HG03378 (cell line): ENCODE measurements at regions not wholly inside any gene's neighbourhood (a gene's known extent, or its start where the extent isn't known, plus 50 kb on each side); places are given as distances from the start of the nearest gene placed in this dataset.

Source experiments
- ATAC-seq: cut with Tn5 transposase; IDR thresholded peaks from one replicate; pipeline ENCODE4 v1.9.1; 2021; ENCODE audit warnings: mild to moderate bottlenecking, moderate library complexity; ENCODE audit not compliant: unreplicated experiment

DNA sequence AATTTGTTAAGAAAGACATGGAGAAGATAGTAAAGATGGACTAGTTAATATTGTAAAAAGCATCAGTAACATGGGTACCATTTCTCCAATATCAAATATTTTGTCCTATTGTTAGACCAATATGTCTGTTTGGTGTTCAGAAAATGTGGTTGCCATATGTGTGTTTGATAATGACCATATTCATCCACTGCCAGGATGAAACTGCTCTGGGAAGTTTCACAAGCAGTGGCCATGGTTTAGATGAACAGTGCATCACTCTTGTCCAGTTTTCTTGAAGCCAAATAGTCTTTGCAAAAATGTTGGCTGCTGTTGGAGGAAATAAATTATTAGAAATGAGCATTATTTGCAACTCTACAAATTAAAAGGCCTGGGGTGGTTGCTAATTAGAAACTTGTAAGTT is 333.8 kb downstream of the NUF2 start:
- ATAC-seq = no peak

DNA sequence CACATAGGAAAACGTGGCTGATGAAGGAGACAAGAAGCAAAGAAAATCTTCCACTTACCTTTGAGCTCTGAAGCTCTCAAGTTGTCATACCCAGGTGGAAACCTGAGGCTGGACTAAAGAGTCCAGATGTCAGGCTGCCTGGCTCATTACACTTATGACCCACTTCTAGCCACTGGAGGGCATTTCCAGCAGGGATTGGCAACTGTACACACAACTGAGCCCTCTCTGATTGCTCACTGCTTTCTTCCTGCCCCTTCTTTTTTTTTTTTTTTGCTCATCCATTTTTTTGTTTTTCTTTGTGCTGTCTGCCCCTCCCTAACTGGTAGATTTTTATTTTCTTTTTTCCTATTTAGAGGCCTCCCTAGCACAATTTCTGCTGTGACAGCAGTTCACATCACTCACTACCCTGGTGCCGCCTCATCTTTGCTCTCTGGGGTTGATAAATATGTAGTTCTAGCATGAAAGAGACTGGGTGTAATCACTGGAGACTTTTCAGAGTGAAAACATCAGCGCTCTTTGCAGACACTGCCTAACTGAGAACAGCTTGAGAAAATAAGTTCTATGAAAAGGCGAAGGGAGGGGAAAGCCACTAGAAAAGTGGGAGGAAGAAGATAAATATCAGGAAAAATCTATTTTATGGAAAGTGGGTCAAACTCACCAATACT is 334.5 kb downstream of the NUF2 start:
- no peak for ATAC-seq

DNA sequence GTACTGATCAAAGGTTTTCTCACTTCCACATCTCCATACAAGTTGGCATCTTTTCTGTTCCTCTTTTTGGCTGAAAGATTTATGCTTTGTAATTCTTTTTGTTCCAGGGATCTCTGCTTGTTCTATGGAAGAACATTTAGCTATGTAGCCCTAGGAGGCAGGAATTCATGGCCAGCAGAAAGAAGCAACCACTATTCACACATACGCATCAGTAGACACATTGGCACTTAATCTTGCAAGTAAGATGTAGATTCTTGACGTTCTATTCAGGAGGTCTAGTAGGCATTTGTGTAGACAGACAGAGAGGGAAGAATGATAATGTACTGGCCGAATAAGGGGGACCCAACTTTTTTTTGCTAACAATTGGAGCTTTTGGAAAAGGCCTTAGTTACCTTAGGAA is 336.0 kb downstream of the NUF2 start:
- ATAC-seq = no peak

DNA sequence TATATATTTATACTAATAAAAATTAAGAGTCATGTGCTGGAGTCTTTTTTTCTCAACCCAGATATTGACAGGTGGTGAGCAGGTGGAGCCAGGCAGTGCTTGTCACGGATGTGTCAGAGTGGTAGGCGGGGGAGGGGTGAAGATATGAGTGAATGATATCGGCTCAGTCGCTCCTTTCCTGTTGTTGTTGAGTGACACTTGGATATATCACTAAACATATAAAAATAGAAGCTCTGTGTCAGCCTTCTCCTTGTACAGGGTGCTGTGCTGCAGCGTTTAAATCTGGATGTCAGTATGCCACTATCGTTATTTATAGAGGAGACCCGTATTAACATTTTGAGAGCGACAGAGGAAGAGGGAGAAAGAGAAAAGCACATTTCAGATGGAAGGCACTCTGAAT is 339.6 kb downstream of the NUF2 start:
- ATAC-seq = no peak

DNA sequence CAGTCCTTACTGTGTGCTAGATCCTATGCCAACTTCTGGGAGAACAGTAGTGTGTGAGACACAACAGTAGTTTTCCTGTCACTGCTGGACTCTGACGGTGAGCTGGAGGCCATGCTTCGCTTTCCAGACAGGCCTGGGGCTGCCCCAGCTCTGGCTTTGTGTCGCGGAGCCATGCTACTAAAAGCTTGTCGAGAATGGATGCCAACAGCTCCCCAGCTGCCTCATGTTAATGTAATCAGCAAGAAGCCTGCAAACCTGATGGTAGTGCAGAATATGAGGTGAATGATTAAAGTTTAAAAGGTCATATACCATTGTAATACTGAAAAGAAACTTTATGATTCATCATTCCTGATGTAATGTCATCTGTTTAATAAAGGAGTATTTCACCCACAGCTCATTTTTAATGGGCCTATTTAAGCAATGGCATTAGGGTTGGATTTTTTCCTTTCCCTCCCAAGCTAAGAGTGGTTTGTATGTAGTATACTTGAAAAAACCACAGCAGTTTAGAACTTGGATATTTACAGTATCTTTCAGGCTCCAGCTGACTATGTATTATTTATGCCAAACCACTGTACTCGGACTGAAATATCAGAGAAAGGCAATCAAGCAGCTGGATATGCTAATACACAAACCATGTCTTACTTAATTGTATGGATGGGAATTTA is 343.0 kb downstream of the NUF2 start:
- ATAC-seq = no peak

DNA sequence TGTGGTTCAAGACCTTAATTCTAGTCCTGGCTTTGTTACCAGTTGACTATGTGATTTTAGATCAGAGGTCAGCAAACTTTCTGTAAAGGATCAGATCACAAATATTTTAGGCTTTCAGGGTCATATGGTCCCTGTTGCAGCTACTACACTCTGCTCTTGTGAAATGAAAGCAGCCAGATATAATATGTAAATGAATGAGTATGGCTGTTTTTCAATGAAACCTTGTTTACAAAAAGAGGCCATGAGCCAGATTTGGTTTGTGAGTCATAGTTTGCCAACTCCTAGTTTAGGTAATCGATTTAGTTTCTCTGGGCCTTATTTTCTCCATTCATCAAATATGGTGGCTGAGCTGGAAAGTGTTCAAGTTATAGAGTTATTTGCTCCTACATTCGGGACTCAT is 346.7 kb downstream of the NUF2 start:
- ATAC-seq = no peak

DNA sequence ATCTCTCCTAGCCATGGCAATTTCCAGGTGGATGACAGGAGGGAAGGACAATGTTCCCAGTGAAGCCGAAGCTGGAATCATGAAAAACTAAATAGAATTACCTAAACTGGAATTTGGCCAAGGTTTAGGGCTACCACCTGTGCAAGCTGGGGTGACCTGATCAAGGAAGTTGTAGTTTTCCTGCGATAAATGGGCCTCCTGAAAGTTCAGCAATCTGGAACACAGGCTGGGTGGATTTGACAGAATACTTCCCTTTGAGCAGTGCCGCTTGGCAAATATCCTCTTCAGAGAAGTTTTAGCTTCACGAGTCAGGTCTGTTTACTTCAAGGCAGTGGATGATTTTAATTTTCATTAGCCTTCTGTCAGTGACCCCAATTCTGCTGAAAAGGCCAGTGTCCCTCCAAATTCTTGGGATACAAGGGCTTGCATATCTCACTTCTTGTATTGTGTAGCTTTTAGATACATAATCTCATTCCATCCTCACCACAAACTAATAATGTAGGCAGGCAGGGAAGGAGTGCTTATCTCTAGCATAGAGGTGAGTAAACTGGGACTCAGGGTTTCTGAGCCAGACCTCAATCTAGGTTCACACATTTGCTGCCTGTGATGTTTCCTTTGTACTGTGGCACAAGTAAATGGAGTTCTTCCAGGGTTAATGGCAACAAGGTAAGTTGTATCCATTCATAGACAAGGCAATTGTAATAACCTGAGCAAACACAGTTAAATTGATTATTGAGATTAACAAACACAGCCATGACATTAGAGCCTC is 349.4 kb downstream of the NUF2 start:
- ATAC-seq = no peak

DNA sequence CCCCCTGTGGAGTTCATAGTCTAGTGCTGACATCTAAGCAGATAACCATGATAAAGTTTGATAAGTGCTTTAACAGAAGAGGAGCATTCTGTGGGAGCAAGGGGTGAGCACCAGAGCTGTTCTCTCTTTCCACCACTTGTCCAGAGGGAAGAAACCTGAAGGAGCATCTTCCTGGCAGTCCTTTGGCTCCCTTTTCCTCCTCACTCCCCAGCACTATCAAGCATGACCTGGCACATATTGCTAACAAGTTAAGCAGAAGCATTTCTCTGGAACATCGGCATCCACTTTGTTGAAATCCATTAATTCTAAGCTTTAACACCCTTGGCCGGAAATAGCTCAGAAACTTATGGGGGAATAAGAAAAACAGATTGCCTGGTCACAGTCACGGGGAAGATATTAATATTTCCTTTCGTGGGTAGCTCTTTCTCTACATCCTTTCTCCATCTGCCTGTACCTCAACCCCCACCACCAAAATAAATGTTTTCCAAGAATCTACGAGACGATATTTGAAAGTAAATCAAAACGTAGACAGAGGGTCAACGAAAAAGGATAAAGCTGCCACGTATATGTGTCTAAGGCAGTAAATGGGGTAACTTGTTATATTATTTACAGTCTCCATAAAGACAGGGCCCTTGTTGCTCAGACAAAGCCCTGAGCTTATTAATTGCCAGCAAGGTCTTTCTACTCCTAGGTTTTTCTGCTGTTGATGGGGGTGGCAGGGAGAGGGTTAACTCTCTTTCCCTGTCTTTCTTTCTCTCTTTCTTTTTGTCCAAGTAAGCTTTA is 351.4 kb downstream of the NUF2 start:
- no peak for ATAC-seq

DNA sequence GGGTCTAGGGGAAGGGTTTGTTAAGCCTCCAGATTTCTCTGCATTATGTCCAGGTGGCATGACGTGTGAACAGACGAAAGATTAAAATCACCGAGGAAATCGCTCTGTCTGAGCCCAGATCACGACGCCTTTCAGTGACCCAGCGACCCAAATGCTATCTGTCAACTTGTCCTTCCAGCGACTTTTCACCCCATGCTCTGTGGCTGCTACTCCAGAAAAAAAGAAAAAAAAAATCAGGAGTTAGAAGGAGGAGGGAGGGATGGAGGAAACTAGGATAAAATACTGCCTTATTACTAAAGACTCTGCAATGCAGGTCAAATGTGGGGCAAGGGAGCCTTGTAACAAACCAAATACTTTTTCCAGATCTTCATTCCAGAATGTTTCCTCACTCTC is 352.0 kb downstream of the NUF2 start:
- no peak for ATAC-seq

DNA sequence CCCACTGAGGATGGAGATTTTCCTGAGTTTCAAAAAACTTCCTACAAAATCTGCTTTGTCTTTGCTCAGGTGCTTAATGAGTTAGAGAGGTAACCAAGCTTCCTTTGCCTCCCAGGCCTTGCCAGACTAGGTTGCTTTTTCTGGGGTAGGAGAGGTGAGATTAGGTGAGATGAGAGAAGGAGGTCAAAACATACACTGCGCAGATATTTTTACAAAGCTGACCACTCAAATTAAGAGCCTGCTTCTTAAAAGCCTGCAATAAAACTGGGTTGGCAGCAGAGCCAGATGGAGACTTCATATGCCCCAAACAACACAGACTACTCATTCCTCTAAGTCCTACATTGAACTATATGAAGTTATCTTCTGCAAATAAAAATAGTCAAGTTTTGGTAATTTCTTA is 352.5 kb downstream of the NUF2 start:
- ATAC-seq = no peak

DNA sequence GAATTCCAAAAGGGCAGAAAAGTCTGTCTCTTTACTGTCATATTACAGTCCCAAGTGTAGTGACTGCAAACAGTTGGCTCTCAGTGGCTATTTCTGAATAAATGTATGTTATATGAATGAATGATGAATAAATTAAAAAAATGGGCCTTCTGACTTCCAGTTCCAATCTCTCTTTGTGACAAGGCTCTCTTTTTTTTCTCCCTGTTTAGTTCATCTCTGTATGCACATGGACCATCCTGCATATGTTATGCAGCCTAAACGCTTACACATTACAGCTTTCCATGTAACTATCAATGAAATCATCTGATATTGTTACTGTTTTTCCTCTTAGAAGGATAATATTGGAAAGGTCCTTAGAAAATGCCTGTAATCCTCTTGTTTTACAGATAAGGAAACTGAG is 363.0 kb downstream of the NUF2 start:
- ATAC-seq = no peak

DNA sequence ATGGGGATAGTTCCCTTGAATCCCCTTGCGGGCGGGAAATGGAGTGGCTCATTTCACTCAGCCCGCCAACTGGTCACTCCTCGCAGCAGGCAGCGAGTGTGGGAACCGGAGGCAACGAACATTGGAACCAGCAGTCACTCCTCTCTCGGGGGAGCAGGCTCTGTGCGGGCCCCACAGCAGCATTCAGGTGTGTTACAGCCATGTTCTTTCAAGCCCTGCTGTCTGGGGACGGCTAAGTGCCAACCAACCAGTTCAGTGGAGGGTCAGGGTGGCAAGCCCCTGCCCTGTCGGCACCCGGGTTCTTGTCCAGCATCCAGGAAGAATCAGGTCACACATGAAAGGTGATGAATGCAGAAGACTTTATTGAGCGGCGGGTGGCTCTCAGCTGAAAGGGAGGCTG is 370.5 kb downstream of the NUF2 start:
- no peak for ATAC-seq

DNA sequence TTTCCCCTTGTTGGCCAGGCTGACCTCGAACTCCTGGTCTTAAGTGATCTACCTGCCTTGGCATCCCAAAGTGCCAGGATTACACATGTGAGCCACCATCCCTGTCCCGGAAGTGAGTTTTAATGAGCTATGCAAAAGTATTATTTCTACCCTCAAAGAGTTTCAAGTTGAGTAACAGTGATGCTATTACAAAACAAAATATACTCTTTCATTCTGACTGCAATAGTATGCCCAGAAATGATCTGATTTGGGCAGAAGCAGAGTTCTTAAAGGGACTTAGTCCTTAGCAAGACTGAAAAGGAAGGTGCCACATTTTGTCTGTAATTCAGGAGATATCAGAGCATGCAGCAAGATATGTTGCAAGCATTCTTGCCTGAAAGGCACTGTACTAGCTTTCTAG is 375.4 kb downstream of the NUF2 start:
- peak; percentile 83 for ATAC-seq

DNA sequence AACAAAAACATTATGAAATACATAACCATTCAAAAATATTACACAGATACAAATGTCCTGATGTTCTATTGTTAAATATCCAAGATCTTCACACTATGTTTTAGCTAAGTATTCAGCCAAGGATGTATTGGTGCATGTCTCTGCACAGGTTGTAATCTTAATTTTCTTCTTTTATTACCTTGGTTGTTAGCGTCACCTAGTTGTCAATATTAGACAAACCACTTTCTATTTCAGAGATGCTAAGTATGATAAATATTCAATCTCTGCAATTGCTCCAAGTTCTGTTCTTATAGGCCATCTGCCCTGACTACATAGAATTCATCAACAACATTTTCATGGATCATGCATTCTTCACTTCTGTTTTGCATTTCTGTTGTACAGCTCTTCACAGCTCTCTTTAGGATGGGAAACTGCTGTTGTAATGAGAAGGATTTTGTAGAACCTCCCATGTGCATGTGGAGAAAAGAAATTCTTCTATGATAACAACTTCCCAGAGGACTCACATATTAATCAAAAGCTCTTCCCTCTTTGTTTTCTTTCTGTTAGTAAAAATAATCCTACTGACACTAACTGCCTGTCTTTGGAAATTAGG is 380.1 kb downstream of the NUF2 start:
- no peak for ATAC-seq

DNA sequence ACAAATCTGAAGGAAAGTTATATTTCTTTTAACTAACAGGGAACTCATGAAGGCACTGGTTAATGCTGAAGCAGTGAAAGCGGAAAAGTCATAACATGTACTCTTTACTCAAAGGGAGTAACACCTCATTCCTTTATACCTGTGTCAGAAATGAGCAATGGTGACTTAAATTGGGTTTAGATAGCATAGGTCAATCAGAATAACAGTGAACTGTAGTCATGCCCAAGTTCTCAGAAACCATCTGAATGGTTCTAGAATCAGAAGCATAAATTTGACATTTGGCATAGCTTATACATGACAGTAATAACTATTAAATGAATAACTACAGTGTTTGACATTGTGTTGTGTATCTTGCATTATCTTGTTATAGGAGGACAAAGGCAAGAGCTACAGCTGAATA is 382.0 kb downstream of the NUF2 start:
- no peak for ATAC-seq

DNA sequence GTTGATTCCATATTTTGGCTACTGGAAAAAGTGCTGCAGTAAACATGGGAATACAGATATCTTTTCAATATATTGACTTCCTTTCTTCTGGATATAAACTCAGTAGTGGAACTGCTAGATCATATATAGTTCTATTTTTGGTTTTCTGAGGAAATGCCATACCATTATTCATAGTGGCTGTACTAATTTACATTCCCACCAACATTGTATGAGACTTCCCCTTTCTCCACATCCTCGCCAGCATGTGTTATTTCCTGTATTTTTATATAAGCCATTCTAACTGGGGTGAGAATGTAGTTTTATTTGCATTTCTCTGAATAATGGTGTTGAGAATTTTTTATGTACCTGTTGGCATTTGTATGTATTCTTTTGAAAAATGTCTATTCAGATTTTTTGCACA is 385.2 kb downstream of the NUF2 start:
- ATAC-seq = no peak

DNA sequence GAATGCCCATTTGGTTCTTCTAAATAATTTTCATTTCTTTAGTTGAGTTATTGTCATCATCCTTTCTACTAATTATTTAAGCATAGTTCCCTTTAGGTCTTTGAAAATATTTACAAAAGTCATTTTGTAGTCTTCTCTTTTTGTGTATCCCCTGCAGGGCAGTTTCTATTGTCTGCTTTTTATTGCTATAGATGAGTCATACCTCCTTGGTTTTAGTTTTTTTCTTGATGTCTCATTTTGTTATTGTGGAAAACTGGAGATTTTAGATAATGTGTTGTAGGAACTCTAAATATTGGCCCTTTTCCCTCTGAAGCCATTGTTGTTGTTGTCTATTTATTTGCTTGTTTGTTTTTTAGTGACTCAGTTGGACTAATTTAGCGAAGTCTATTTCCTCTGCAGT is 387.9 kb downstream of the NUF2 start:
- ATAC-seq = no peak

DNA sequence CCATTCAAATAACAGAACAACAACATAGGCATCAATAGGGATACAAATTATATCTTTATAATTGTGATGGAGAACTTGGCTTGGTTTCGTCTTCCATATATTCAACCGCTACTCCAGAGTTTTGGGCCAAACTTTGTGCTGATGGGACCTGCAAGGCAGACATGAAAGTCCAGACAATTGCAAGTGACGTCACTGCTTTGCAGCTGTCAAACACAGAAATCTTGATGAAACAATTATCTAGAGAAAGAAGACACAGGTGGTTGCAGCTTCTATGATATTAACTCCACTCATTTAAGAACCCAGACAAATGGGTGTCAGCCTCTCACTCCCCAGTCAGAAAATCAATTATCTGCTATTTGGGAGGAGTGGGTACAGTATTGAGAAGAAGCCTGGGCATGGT is 390.6 kb downstream of the NUF2 start:
- no peak for ATAC-seq

DNA sequence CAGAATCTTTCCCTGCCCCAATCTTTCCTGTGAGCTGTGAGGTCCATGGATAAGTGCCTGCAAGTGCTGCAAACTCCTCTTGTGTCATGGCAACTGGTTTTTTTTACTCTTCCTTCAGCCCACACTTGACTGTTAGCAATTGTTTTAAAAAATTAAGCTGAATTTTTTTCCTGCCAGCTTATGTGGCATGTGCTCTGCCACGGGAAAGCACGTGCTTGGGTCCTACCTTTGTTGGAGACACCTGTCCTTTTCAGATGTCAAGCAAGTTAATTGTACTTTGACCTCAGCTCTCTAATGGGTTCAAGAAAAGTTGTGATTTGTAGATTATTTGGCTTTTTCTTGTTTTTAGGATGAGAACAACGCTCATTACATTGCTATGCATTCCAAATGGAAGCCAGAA is 398.5 kb downstream of the NUF2 start:
- ATAC-seq = no peak

DNA sequence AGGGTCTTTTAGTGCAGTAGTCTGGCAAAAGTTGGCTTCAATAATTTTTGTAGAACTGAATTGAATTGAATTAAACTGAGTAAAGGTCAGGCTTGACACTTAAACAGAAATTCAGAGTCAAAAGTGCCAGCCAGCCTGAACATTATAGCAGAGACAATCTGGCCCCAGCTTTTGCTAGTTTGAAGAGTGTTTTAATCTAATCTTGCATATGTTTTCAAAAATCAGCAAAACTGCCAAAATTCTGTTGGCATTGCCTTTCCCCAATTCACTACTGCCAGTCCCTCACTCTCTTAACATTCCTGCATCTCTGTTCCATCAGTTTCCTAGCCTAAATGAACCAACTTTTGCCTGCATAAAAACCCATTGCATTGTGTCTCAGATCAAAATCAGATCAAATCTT is 403.8 kb downstream of the NUF2 start:
- ATAC-seq = no peak

DNA sequence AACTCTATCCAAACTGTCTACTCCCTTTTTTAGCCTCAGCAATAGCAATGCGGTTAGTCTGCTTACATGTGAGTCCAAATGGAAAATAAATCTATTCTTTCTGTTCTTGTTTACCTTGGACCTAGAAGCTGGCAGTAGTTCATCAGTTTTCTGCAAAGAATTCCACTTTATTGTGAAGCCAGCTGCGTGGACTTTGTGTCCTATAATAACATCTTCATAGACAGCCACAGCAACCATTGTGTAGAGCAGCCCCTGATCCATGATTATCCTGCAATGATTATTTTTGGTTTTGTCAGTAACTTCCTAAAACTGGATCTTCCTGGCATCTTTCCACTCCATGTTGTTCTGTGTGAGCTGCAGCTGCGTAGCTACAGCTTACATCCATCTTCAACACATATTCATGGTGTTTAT is 408.7 kb downstream of the NUF2 start:
- ATAC-seq = no peak
